Stimulated activated CD8-positive, alpha-beta memory T cell treated with anti-CD3 and anti-CD28 coated beads, Interleukin-2, amount 100 ng/mL, for 1 hour (primary cell): ENCODE measurements at regions not wholly inside any gene's neighbourhood (a gene's known extent, or its start where the extent isn't known, plus 50 kb on each side); places are given as distances from the start of the nearest gene placed in this dataset.

Experiments used
- DNase-seq, 2 donors: peaks; one replicate each; pipeline ENCODE4 v3.0.0-alpha.2; 2020; ENCODE audit warnings: low read depth in 2 of 2

DNA sequence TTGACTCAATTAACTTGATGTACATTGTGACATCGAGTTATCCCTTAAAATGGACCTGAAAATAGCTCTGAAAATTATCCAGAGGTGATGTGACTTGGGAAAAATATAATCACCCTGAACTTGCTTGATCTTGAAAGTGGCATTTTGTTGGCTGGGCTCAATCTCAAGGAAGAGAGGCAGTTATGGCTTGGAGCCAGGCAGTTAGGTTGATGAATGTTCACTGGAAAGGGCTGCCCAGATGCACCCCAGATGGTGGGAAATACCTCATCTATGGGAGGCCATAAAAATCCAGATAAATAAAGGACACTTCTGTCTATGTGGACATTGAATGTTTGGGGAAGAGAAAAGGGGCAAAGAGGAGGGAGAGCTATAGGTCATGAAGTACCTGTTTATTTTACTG, 55.7 kb upstream of the OR5AN1 start:
- no peak for DNase-seq

DNA sequence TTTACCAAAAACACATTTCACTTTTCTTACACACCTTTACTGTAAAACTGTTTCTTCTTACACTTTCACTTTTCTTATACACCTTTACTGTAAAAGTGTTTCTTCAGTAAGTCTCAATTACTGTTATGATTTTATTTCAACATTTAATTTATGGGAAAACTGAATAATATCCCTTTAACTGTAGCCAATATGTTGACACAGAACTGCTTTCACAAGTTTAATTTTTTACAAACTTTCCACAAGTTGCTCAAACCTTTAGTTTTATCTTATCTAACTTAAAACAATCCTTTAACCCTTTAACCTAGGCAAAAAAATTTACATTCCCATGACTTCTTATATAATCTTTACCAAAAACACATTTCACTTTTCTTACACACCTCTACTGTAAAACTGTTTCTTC, 63.3 kb upstream of the OR5AN1 start:
- DNase-seq = no peak

DNA sequence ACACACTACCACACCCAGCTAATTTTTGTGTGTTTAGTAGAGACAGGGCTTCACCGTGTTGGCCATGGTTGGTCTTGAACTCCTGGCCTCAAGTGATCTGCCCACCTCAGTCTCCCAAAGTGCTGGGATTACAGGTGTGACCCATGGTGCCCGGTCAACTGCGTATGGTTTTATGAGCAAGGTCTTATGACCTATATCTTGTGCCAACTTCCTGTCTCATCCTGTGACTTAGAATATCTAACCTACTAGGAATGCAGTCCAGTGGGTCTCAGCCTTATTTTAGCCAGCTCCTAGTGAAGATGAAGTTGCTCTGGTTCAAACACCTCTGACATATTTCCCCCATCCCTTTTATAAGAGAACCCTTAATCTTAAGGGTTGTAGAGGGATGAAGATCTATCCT, 66.1 kb upstream of the OR5AN1 start:
- DNase-seq = no peak

DNA sequence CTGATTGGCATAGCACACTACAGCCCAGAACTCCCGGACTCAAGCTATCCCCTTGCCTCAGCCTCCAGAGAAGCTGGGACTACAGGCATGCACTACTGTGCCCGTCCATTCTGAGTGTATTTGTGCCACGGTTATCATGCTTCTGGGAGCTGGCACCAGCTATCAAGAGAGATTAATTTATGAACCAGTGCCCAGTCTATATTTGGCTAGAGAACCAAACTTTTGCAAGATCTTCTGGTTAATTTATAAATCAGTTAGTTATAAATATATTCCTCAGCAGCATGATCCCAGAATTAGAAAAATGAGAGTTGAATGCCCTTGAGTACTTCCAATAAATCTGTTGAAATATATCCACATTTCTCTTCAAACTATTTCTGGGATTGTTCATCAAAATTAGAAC, 67.5 kb upstream of the OR5AN1 start:
- DNase-seq = no peak

DNA sequence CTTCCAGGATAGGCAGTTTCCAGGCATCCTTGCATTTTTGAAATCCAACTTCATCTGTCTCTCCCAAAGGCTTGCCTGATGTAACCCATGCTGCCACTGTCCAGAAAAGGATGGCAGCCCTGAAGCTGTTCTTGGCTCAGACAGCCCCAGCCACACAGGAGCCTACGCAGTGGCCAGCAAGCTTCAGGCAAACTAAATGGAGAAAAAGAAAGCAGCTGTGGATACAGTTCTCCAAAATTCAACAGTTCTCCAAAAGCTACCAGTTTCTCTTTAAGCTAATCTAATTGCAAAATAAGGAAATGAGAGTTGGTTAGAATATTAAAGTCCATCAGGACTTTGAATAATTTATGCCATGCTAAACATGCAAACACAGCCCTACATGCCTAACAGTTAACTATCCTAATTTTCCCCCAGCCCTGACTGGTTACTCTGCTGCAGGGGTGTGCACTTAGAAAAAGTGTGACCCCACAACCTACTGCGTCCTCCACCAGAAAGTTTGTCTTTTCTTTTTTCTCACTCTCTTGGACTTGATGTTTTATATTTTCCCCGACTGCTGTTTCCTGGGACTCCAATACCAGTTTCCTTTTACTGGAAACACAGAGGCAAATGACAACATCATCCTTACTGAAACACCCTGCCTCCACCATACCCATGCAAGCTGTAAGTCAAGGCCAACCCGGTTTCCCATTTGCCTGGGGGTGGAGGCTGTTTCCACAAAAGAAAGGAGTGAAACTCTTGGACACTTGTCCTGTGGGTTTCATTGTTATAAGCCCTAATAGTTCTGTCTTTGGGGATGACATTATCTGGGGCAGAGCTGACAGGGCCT, 69.1 kb upstream of the OR5AN1 start:
- no peak for DNase-seq

DNA sequence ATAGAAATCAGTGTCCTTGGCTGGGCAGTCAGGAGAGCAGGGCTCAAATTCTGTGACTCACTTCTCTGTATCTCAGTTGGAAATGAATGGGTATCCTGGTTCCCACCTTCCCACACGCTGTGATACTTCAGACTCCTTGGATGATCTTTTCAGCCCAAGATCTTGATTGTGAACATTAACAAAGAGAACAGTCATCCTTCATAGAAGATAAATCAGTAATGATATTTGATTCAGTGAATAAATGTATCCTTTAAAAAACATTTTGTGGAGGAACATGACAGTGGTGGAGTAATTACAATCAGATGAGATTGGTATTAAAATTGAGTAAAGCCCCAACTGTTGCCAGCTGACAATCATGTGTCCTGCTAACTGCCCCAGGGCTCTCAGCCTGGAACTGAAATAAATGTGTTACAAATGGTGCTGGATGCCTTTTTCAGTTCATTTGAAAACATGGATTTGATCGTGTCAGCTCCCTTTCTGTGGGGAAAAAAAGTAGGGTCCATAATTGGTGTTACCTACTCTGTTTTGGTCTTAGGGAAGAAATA, 72.9 kb upstream of the OR5AN1 start:
- no peak for DNase-seq

DNA sequence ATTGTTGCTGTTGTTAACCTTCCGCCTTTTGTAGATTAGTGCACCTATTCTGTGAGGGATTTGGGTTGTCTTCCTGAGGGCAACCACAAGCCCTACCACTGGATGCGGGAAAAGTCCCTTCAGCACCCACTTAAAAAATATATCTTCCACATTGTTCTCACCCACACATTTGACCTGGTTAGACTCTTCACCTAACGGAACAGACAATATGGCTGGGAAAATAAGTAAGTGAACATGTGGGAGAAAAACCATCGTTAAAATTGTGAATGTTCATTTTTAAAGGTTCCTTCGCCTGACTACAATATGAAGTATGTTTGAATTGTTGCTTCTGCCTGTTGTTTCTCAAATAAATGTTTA, 72.0 kb upstream of the MPEG1 start:
- no peak for DNase-seq

DNA sequence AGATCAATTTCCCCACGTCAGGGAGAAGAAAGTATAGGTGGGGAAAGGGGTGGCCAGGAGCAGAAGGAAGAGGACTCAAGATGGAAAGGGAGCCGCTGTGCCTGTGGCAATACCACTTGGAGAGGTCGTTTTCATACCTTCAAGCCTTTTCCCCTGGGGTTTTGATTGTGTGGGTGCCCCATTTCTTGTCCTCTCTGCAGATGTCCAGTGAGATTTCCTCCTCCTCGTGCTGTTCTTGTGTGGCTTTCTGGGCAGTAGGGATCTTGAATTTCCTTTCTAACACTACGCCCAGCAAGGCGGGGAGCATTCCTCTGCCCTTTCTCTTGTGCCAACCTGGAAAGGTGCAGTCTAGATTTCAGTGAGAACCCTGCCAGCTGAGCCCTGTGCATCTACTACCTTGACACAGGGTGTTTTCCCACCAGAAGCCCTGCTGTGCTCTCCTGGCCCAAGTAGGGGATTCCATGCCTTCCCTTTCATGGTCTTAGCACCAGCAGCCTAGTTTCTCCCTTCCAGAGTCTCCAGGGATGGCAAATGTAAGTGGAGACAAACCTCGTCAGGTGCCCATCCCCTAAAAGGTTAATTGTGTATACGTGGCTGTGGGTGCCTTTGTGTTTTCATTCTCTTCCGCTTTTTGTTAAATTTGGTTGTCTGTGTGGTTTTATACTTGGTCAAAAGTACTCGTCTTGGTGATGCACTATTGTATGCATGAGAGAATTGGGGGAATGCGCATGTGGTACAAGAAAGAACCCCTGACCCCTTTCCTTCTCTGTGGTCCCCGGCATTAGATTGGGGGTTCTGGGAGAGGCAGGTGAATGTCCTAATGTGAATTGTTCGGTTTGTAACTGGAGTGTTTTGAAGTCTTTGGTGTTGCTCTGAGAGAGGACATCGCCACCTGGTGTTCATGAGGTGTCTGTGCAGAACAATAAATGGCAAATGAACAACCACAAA, 71.4 kb upstream of the MPEG1 start:
- peak; percentile 14 to 16 for DNase-seq

DNA sequence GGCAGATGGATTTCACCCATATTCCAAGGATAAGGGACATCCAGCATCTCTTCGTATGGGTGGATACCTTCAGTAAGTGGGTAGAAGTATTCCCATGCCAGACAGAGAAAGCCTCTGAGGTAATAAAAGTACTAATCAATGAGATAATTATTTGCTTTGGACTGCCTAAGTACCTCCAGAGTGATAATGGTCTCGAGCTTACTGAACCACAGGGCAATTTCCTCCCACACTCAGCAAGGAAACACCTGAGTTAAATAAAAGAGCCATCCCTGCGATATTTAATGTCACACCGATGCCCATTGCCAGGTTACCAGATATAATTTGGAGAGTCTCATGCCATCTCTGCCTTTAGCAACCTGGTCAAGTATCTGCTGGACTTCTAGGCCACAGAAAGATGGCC, 70.6 kb upstream of the MPEG1 start:
- no peak for DNase-seq

DNA sequence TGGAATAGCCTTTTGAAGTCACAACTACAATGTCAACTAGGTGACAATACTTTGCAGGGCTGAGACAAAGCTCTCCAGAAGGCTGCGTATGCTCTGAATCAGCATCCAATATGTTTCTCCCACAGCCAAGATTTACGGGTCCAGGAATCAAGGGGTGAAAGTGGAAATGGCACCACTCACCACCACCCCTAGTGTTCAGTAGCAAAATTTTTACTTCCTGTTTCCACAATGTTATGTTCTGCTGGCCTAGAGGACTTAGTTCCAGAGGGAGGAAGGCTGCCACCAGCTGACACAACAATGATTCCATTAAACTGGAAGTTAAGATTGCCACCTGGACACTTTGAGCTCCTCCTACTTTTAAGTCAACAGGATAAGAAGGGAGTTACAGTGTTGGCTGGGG, 68.5 kb upstream of the MPEG1 start:
- no peak for DNase-seq

DNA sequence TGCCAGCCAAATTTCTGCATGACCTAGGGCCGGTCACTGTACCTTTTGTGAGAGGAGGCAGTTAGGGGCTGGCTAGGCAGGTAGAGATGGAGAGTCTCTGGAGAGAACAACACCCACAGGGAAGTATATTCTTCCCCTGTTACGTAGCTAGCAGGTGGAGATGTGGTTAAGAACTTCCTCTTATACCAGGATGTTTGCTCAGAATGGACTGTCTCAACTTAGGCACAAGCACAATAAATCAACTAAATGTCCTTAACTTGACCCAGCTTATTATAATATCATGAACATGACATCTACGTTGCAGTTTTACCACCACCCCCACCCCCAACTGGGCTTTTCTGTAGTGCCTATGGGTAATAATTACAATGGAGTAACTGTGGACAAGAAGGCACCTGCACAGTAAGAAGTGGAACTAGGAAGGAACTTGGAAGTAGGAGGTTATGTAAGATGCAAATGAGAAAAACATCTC, 60.7 kb upstream of the MPEG1 start:
- no peak for DNase-seq

DNA sequence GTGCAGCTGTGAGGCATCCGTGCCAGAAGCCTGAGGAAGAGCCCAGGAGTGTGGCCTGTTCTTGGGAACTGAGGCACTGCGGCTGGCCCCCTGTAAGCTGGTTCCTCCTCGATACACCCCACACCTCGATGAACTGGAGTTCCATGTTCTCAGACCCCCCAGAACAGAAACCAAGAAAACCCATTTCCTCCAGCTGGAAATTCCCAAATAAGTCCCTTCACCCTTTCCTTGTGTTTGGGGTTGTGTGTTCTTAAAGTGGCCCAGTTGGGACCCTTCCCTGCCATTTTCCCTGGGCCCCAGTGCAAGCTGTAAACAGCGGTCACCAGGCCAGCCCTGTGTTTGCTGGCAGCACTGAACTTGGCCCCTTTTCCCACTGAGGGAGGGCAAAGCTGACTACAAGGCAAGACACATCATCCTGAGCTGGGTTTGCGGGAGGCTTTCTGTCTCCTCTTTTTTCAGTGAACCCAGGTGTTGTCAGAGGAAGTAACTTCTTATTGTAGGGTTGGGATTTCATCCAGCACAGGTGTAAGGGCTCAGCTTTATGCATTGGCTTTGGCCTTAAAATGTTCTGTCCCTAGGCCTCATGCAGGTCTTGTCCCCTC, 60.1 kb upstream of the MPEG1 start:
- DNase-seq = no peak

DNA sequence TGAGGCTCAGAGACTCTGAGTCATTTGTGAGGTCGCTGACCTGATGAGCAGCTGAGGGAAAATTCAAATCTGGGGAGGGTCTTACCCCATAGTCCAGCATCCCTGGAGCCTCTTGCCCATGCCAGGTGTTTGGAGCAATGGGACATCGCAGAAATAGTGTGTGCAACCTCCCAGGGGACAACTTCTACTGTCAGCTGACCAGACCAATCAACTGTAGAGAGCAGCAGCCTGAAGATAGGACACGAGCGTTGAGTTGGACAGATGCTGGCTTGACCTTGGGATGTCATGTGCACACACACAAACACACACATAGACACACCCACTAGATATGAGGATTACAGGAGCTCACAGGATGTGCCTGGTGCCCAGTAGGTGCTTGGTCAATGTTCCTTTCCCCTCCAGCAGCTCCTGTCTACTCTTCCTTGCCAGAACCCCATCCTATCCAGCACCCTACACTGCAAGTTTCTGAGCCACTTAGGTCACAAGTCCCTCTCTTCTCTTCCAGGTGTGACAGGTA, 59.1 kb upstream of the MPEG1 start:
- DNase-seq = no peak

DNA sequence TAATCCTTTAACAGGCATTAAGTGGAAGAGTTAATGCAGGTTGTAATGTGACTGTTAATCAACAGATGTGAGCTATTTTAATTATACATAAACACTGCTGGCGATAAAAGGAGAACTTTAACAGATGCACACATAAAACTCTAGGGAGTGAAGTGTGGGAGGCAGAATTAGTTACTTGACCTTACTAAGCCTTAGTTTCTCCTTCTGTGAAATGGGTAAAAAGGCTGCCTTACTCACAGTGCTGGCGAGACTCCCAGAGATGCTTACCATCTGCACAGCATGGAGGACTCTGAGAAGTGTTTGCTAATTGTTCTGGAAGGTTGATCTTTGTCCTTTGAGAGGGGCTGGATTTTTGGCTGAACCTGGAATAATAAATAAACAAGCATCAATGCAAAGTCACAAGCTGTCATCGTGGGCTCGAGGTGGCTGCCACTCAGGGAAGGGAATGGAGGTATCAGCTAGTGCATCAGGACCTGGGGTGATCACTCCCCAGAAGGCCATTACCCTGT, 58.6 kb upstream of the MPEG1 start:
- DNase-seq = no peak

DNA sequence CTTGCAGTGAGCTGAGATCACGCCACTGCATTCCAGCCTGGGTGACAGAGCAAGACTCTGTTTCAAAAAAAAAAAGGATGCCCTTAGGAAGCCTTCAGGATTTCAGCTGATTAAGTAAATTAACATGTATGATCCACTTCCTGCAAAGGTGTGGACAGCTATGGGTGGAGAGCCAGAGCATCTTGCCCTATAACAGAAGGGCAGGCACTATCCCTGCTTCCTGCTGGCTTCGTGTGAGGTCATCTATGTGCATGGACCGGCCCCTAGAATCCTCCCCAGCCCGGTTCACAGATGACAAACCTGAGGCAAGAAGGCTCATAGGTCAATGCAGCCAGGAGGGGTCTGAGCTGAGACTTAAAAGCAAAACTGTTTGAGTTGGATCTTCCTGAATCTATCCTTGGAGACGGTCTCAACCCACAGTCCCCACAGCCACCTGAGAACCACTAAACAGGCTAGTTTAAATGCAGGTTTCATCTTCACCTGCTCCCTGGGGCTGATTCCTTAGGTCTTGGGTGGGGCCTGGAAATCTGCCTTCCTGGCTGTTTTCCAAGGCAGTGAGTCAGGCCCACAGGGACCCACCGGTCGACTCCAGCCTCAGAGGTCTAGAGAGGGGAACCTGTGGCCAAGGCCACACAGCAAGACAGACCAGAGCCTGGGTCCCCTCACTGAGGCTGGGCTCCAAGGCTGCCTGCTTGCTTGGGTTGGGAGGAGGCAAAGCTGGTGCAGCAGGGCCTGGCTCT, 55.2 kb upstream of the MPEG1 start:
- DNase-seq = no peak

DNA sequence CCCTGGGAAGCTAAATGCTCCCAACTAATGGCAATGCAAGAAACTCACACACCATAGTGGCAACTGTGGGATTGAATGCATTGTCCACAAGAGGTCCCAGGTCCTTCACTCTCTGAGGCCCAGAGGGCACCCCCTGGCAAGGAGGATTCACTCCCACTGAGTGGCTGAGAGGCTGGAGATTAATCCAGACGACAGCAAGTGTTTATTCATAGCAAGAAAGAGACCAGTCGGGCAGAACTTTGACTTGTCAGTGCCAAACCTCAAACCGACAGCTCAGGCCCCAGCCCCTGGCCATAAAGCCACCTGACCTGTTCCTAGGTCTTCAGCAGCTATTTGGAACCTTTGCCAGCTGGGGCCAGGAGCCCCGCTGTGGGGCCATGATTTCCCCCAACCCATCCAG, 54.5 kb upstream of the MPEG1 start:
- DNase-seq = no peak

DNA sequence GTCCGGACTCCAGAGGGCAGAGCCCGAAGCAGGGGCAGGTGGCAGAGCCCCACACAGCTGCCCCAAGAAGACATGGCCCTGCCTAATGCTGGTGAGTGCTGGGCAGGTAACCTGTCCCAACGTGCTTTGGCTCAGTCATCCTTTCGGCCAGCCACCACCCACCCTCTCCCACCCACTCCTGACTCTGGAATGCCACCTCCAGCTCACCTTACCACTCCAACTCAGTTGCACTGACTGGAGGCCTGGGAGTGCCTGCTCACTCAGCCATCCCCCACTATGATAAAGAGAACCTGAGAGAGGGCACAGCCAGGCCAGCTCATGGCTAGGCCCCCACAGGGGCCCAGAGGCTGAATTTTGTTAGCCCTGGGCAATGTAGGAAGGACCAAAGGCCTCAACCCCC, 53.8 kb upstream of the MPEG1 start:
- no peak for DNase-seq

DNA sequence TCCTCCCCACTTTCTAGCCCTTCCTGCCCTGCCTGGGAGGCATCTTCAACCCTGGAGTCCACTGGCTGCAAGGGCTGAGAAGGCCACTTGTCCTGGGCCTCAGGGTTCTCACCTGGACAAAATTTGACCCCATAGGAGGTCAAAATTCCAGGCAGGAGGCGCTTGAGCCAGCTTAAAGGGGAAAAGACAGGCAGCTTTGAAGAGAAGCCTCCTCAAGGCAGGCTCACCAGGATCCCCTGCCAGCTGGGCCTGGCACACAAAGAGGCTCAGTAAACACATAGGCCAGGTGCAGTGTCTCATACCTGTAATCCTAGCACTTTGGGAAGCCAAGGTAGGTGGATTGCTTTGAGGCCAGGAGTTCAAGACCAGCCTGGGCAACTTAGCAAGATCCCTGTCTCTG, 53.0 kb upstream of the MPEG1 start:
- DNase-seq = no peak

DNA sequence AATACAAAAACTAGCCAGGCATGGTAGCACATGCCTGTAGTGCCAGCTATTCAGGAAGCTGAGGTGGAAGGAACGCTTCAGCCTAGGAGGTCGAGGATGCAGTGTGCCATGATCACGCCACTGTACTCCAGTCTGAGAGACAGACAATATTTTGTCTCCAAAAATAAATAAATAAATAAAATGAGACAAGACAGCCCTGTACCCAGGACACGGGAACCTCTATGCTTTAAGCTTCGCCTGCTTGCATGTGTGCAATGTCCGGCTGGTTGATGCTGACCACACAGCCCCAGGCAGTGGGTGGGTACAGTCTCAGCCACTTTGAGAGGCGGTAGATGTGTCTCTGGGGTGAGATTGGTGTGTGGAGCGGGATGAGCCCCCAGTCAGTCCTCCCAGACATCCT, 52.0 kb upstream of the MPEG1 start:
- no peak for DNase-seq

DNA sequence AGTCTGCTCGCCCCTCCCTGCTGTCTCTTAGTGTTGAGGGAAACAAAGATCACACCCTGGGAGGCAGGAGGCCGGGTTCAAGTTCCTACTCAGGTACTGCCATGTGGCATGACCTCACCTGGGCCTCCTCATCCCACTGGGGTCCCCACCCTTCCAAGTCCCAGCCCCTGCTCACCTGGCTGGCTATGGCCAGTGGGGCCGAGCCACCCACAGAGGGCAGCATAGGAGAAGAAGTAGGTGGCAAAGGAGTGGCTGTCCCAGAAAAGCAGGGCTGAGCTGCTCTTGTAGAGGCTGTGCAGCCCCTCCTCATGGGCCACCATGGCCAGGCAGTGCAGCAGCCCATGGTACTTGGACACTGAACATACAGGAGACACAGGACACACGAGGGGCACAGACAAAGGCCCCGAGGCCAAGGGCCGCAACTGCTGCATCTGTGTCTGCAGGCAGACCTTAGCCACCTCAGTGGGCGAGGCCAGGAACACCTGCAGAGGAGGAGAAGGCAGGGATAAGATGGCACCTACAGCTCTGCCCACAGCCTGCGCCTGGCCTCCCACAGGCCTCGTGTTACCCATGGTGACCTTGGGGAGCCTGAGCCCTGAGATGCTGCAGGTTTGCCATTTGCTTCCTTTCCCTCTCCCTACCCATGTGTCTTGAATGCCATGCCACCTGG, 50.6 kb upstream of the MPEG1 start:
- no peak for DNase-seq
